HepG2 (cell line): ENCODE measurements at regions not wholly inside any gene's neighbourhood (a gene's known extent, or its start where the extent isn't known, plus 50 kb on each side); places are given as distances from the start of the nearest gene placed in this dataset.
A peak's percentile ranks its signal among the peaks of the same experiment; 100 is the strongest.

ENCODE experiments used
- ATAC-seq: fragments of 200-7000 bp; cut with Tn5 transposase; 3 replicates; pipeline ENCODE4 v1.9.1; 2020; ENCODE audit warnings: mild to moderate bottlenecking, moderate library complexity
- BruUV-seq: library from RNA; stranded (reverse); fragments of 400-500 nt; replicated peaks from 2 replicates; lab custom pipeline; 2021; lab: Mats Ljungman, UMichigan
- CTCF ChIA-PET: fragments of 300-600 bp; formaldehyde crosslinking; extraction: SDS; loops from one replicate; lab custom pipeline; 2021; ENCODE audit warnings: low total read pairs, inconsistent platforms, low intra/inter-chr PET ratio; lab: Yijun Ruan, JAX
- POLR2A ChIA-PET: fragments of 350-600 bp; sonication (Branson Sonifier 250); formaldehyde crosslinking; loops from one replicate; lab custom pipeline; 2020; ENCODE audit warnings: antibody characterized with exemption, inconsistent platforms; lab: Yijun Ruan, JAX
- DNase-seq: peaks from one replicate; pipeline ENCODE4 v3.0.0-alpha.2; 2015; ENCODE audit warnings: low spot score
- FAIRE-seq: peaks from 3 replicates; lab custom pipeline; 2011; peaks lifted over from hg19 to GRCh38; lab: Jason Lieb, UNC
- H2AFZ ChIP-seq: one replicate; pipeline ENCODE4 v1.6.1; 2011; ENCODE audit warnings: low read length, inconsistent platforms
- H3K27ac ChIP-seq: fragments of 300-600 bp; 3 replicates; pipeline ENCODE4 v1.8.0; 2011; ENCODE audit warnings: mixed run types, mild to moderate bottlenecking, mixed read lengths, low read length, inconsistent platforms; ENCODE audit not compliant: insufficient read depth; ENCODE audit errors: extremely low read length
- H3K27me3 ChIP-seq, 2 experiments: fragments of 200-600 bp in 1 of 2; 2 replicates in 1 of 2; 3 replicates in 1 of 2; pipeline versions ENCODE4 v1.6.0 to v1.8.0; 2011; ENCODE audit warnings: low read length in 2 of 2, mild to moderate bottlenecking in 2 of 2, moderate library complexity in 2 of 2, inconsistent platforms in 1 of 2; ENCODE audit not compliant: insufficient read depth in 2 of 2, control insufficient read depth in 1 of 2
- H3K36me3 ChIP-seq, 2 experiments: fragments of 200-600 bp in 1 of 2; replicated peaks in 1 of 2; 2 replicates in 1 of 2; 3 replicates in 1 of 2; pipeline versions ENCODE4 v1.5.1 to v1.8.0; 2011; ENCODE audit warnings: low read length in 2 of 2, inconsistent platforms in 1 of 2; ENCODE audit not compliant: insufficient read depth in 2 of 2, control insufficient read depth in 1 of 2
- H3K4me1 ChIP-seq: 2 replicates; pipeline ENCODE4 v1.5.1; 2012; ENCODE audit warnings: low read length, inconsistent platforms; ENCODE audit not compliant: insufficient read depth
- H3K4me2 ChIP-seq: 2 replicates; pipeline ENCODE4 v1.6.0; 2011; ENCODE audit warnings: low read depth, low read length, inconsistent platforms
- H3K4me3 ChIP-seq, 3 experiments: fragments of 200-600 bp in 1 of 3; sonication (generic), shearing (Covaris generic) in 1 of 3; replicated peaks in 1 of 3; 2 replicates each; pipeline ENCODE4 v1.5.1; 2011 to 2016; ENCODE audit warnings: low read length in 3 of 3, inconsistent platforms in 2 of 3, low read depth in 2 of 3, mild to moderate bottlenecking in 2 of 3, control low read depth in 1 of 3, mixed read lengths in 1 of 3; ENCODE audit not compliant: insufficient read depth in 1 of 3
- H3K79me2 ChIP-seq: one replicate; pipeline ENCODE4 v1.6.1; 2011; ENCODE audit warnings: low read length, inconsistent platforms; ENCODE audit not compliant: insufficient read depth
- H3K9ac ChIP-seq: 2 replicates; pipeline ENCODE4 v1.6.0; 2011; ENCODE audit warnings: mild to moderate bottlenecking, low read depth, low read length, inconsistent platforms; ENCODE audit not compliant: insufficient read depth
- H3K9me3 ChIP-seq: 2 replicates; pipeline ENCODE4 v1.5.1; 2012; ENCODE audit warnings: mild to moderate bottlenecking, low read length
- H4K20me1 ChIP-seq: 2 replicates; pipeline ENCODE4 v1.6.0; 2011; ENCODE audit warnings: inconsistent platforms, mild to moderate bottlenecking, low read length, moderate library complexity; ENCODE audit not compliant: insufficient read depth
- GATA4 ChIP-seq: sonication (generic); IDR thresholded peaks from 2 replicates; pipeline ENCODE4 v1.6.1; 2016; ENCODE audit warnings: antibody characterized with exemption, low read depth, borderline replicate concordance
- MED1 ChIP-seq: sonication (generic); formaldehyde crosslinking; IDR thresholded peaks from 2 replicates; pipeline ENCODE4 v1.4.0; 2020; ENCODE audit warnings: missing genetic modification reagents
- MEF2D ChIP-seq: sonication (generic); formaldehyde crosslinking; IDR thresholded peaks from 2 replicates; pipeline ENCODE4 v1.5.1; 2020; ENCODE audit warnings: mild to moderate bottlenecking, missing genetic modification reagents
- MTF2 ChIP-seq: sonication (generic); formaldehyde crosslinking; IDR thresholded peaks from 2 replicates; pipeline ENCODE4 v1.5.0; 2020; ENCODE audit warnings: missing genetic modification reagents, borderline replicate concordance
- NFE2L1 ChIP-seq: sonication (generic); formaldehyde crosslinking; IDR thresholded peaks from 2 replicates; pipeline ENCODE4 v1.4.0; 2020; ENCODE audit warnings: missing genetic modification reagents, mild to moderate bottlenecking, borderline replicate concordance
- NFYC ChIP-seq: IDR thresholded peaks from 2 replicates; pipeline ENCODE4 v1.6.1; 2016; ENCODE audit warnings: missing genetic modification reagents, missing compliant biosample characterization
- REST ChIP-seq, 2 experiments: IDR thresholded peaks; 2 replicates each; pipeline ENCODE4 v1.6.1; 2011 to 2012; ENCODE audit warnings: low read length in 2 of 2, borderline replicate concordance in 1 of 2, low read depth in 1 of 2, mild to moderate bottlenecking in 1 of 2, moderate library complexity in 1 of 2
- RFX1 ChIP-seq: fragments of 450-650 bp; IDR thresholded peaks from 2 replicates; pipeline ENCODE4 v1.6.1; 2017
- SP140L ChIP-seq: sonication (generic); formaldehyde crosslinking; IDR thresholded peaks from 2 replicates; pipeline ENCODE4 v1.4.0; 2020; ENCODE audit warnings: missing genetic modification reagents, borderline replicate concordance
- ZNF263 ChIP-seq: sonication (generic); formaldehyde crosslinking; IDR thresholded peaks from 2 replicates; pipeline ENCODE4 v1.4.0; 2020; ENCODE audit warnings: missing genetic modification reagents
- ZNF747 ChIP-seq: sonication (generic); formaldehyde crosslinking; IDR thresholded peaks from 2 replicates; pipeline ENCODE4 v1.8.1; 2023; ENCODE audit warnings: missing genetic modification reagents, mild to moderate bottlenecking, borderline replicate concordance
- ZNF761 ChIP-seq: sonication (generic); formaldehyde crosslinking; conservative IDR thresholded peaks from 2 replicates; pipeline ENCODE4 v1.4.0; 2020; ENCODE audit warnings: mild to moderate bottlenecking, missing genetic modification reagents
- ZNF777 ChIP-seq: sonication (generic); formaldehyde crosslinking; IDR thresholded peaks from 2 replicates; pipeline ENCODE4 v1.4.0; 2020; ENCODE audit warnings: missing genetic modification reagents
- WGBS: methylation state at CpG from one replicate; pipeline ENCODE4 v1.1.6; 2017; ENCODE audit warnings: low lambda C conversion rate; 5-methylcytosine and 5-hydroxymethylcytosine counted together
- in situ Hi-C: cut with HindIII; loops from 2 replicates; pipeline ENCODE4 v1.10.0; 2017; ENCODE audit warnings: low pct_unique_long_range_greater_than_20kb; ENCODE audit not compliant: extremely low pct_ligation_motif_present
- intact Hi-C: fragments of 100-400 bp; cut with micrococcal nuclease; formaldehyde crosslinking; loops from one replicate; pipeline ENCODE4 v1.10.0; 2022; ENCODE audit not compliant: unreplicated experiment
- TF ChIP-seq, protein P1 (sequence below): IDR thresholded peaks from 2 replicates; pipeline ENCODE4 v1.6.1; 2016; ENCODE audit warnings: mild to moderate bottlenecking
- TF ChIP-seq, protein P2 (sequence below): sonication (generic); formaldehyde crosslinking; IDR thresholded peaks from 2 replicates; pipeline ENCODE4 v1.5.0; 2020; ENCODE audit warnings: missing genetic modification reagents
- TF ChIP-seq, protein P3 (sequence below): sonication (generic); formaldehyde crosslinking; IDR thresholded peaks from 2 replicates; pipeline ENCODE4 v1.4.0; 2020; ENCODE audit warnings: missing genetic modification reagents

GRCh38 chr5:155416765-155417164 is 403.2 kb downstream of the KIF4B start (continued):
- TF ChIP-seq, protein P1, sequence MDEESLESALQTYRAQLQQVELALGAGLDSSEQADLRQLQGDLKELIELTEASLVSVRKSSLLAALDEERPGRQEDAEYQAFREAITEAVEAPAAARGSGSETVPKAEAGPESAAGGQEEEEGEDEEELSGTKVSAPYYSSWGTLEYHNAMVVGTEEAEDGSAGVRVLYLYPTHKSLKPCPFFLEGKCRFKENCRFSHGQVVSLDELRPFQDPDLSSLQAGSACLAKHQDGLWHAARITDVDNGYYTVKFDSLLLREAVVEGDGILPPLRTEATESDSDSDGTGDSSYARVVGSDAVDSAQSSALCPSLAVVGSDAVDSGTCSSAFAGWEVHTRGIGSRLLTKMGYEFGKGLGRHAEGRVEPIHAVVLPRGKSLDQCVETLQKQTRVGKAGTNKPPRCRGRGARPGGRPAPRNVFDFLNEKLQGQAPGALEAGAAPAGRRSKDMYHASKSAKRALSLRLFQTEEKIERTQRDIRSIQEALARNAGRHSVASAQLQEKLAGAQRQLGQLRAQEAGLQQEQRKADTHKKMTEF (CRISPR knock-in tag), result no peak
- TF ChIP-seq MEF2D (no peak), ZNF777 (CRISPR knock-in tag) (no peak), GATA4 (no peak)
- TF ChIP-seq, protein P2, sequence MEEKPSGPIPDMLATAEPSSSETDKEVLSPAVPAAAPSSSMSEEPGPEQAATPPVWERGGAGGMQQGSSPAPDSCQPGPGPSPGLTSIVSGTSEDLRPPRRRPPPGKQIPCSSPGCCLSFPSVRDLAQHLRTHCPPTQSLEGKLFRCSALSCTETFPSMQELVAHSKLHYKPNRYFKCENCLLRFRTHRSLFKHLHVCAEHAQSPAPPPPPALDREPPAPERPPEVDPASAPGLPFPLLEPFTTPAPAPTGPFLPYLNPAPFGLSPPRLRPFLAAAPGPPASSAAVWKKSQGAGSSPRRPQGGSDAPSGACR, result no peak

GRCh38 chr5:155418960-155419579 is 405.5 kb downstream of the KIF4B start:
- no TSS peak for BruUV-seq
- intact Hi-C loops (no loop called here), in situ Hi-C loops (no loop called here)
- H3K4me2 ChIP-seq, result peak overlapping the region; percentile 31
- no peaks in the 10 kb centered on the region for H4K20me1 ChIP-seq
- WGBS, result 2% methylated on average over 5 of the region's 5 CpGs
- H3K27me3 ChIP-seq, result no peaks in the 10 kb centered on the region; a peak in 1 of 5 replicates
- H3K36me3 ChIP-seq, result no peaks in the 10 kb centered on the region
- H3K9ac ChIP-seq, result no peak overlapping the region
- ATAC-seq (peak; percentile 78), FAIRE-seq (no peak), DNase-seq (peak; percentile 48)
- POLR2A ChIA-PET, result no interaction called here
- CTCF ChIA-PET, result no interaction called here
- H3K27ac ChIP-seq, result no peak overlapping the region
- no peaks in the 10 kb centered on the region for H3K79me2 ChIP-seq
- no peak overlapping the region for H2AFZ ChIP-seq
- no peak overlapping the region for H3K4me3 ChIP-seq
- H3K4me1 ChIP-seq, result peaks cover 11% of the 10 kb centered on the region
- no peaks in the 10 kb centered on the region for H3K9me3 ChIP-seq
- no peak for TF ChIP-seq ZNF747 (CRISPR knock-in tag)
- TF ChIP-seq REST (IDR thresholded peaks at IDR 0.05; ENCODE audit: borderline replicate concordance in 1 of 2, low read depth in 1 of 2, low read length in 2 of 2), result no peak
- TF ChIP-seq SP140L (CRISPR knock-in tag), result no peak
- TF ChIP-seq MTF2 (CRISPR knock-in tag), result no peak
- TF ChIP-seq ZNF263 (CRISPR knock-in tag), result no peak
- no peak for TF ChIP-seq ZNF761 (CRISPR knock-in tag)
- no peak for TF ChIP-seq NFE2L1 (CRISPR knock-in tag)
- TF ChIP-seq NFYC (CRISPR knock-in tag), result no peak
- TF ChIP-seq, protein P3, sequence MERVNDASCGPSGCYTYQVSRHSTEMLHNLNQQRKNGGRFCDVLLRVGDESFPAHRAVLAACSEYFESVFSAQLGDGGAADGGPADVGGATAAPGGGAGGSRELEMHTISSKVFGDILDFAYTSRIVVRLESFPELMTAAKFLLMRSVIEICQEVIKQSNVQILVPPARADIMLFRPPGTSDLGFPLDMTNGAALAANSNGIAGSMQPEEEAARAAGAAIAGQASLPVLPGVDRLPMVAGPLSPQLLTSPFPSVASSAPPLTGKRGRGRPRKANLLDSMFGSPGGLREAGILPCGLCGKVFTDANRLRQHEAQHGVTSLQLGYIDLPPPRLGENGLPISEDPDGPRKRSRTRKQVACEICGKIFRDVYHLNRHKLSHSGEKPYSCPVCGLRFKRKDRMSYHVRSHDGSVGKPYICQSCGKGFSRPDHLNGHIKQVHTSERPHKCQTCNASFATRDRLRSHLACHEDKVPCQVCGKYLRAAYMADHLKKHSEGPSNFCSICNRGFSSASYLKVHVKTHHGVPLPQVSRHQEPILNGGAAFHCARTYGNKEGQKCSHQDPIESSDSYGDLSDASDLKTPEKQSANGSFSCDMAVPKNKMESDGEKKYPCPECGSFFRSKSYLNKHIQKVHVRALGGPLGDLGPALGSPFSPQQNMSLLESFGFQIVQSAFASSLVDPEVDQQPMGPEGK (CRISPR knock-in tag), result no peak
- TF ChIP-seq RFX1, result no peak
- 0 out of 2 replicates have a peak, but pooled peaks have one; percentile 21 for TF ChIP-seq MED1 (CRISPR knock-in tag)
